KOPT-K1 (cell line): ENCODE measurements at regions not wholly inside any gene's neighbourhood (a gene's known extent, or its start where the extent isn't known, plus 50 kb on each side); places are given as distances from the start of the nearest gene placed in this dataset.
"Not testable (repeated sequence)": the region's sequence is repeated elsewhere in the genome, so short reads cannot be mapped to it uniquely, and the experiment has no call there.

ENCODE experiments used
- H3K27ac ChIP-seq: fragments of 200-600 bp; sonication (generic); 2 replicates; pipeline ENCODE4 v1.5.1; 2016; ENCODE audit warnings: antibody characterized with exemption, mild to moderate bottlenecking, low read depth, low read length; ENCODE audit not compliant: poor library complexity, severe bottlenecking
- H3K36me3 ChIP-seq: fragments of 200-600 bp; sonication (generic); 2 replicates; pipeline ENCODE4 v1.5.1; 2017; ENCODE audit warnings: antibody characterized with exemption, mild to moderate bottlenecking, low read length, moderate library complexity; ENCODE audit not compliant: insufficient read depth
- H3K9me3 ChIP-seq: fragments of 200-600 bp; sonication (generic); 2 replicates; pipeline ENCODE4 v1.5.1; 2017; ENCODE audit warnings: antibody characterized with exemption, low read length, mild to moderate bottlenecking; ENCODE audit not compliant: insufficient read depth, poor library complexity, severe bottlenecking

DNA sequence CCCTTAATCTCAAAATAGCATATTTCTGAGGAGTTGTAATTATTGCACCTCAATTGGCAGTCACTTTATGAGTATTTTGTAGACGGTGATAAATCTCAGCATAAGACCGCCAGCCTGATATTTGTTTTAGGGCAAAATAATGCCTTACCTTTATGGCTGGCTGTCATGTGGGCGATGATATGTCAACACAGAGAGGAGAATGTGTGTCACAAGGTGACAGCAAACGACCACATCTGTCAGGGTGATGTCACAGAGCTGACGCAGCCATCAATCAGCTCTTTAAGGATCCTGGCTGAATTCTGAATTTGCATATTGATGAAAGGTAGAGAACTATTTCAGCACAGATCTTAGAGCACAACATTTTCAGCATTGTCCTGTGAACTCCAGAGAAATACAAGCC, 209.7 kb downstream of the CEP135 start:
- Histone ChIP-seq H3K36me3 (no peaks in the 10 kb centered on the region), H3K9me3 (no peaks in the 10 kb centered on the region), H3K27ac (no peak overlapping the region)

DNA sequence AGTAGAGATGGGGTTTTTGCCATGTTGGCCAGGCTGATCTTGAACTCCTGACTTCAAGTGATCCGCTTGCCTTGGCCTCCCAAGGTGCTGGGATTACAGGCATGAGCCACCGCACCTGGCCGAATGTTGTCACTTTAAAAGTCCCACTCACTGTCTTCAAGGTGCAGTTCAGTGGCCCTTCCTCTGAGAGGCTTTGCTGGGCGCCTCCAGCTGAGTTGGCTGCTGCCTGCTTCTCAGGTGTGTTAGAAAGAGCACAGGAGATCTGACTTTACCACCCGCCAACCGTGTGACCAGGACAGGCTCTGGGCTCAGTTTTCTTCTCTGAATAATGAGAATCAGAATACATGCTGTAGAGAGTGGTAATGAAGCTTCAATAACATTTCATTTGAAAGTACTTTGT, 207.4 kb downstream of the CEP135 start:
- no peaks in the 10 kb centered on the region for H3K36me3 ChIP-seq
- no peaks in the 10 kb centered on the region for H3K9me3 ChIP-seq
- no peak overlapping the region for H3K27ac ChIP-seq

DNA sequence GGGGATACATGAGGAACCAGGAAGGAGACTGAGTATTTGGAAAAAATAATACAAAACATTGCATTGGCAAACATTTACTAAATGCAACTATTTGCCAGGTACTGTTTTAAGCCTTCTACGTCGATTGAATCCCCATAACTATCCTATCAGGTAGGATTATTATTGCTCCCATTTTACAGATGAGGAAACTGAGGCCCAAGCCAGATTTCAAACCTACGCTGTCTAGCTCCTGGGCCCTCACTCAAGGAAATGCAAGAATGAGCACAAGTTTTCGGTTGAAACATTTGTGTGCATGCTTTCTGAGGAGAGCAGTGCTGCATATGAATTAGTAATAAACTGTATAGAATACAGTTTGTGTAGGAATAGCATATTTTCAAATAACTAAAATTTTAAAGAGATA, 206.7 kb downstream of the CEP135 start:
- no peak overlapping the region for H3K27ac ChIP-seq
- H3K9me3 ChIP-seq: no peaks in the 10 kb centered on the region
- H3K36me3 ChIP-seq: no peaks in the 10 kb centered on the region

DNA sequence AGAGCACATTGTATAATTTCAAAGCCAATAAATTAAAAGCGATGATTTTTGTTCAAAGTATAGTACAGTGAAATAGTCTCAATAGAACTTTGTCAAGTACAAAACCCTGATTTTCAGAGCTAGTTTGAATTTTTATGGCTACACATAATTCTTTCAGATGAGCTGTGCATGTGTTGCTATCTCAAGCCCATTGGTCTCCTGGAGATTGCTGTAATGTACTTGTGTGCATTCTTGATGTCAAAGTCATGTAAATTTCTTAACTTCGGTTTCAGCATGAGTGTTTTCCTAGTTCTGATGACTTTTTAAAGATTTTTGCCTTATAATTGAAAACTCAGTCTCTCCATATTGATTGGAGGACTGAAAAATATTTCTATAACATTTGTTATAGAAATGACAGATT, 200.8 kb downstream of the CEP135 start:
- Histone ChIP-seq H3K27ac (no peak overlapping the region), H3K9me3 (no peaks in the 10 kb centered on the region), H3K36me3 (no peaks in the 10 kb centered on the region)

DNA sequence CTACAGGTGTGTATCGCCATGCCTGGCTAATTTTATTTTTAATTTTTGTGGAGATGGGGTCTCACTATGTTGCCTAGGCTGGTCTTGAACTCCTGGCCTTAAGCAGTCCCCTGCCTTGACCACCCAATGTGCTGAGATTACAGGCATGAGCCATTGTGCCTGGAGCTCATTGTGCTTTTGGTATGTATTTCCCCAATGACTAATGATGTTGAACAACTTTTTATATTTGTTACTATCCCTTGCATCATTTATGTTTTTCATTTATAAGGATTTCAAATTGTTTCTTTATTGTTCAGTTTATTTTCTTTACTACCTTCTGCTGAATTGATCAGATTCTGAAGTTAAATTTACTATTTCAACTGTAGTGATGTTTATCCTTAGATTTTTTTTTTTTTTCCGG, 199.7 kb downstream of the CEP135 start:
- H3K36me3 ChIP-seq: no peaks in the 10 kb centered on the region
- H3K9me3 ChIP-seq: no peaks in the 10 kb centered on the region
- H3K27ac ChIP-seq: no peak overlapping the region

DNA sequence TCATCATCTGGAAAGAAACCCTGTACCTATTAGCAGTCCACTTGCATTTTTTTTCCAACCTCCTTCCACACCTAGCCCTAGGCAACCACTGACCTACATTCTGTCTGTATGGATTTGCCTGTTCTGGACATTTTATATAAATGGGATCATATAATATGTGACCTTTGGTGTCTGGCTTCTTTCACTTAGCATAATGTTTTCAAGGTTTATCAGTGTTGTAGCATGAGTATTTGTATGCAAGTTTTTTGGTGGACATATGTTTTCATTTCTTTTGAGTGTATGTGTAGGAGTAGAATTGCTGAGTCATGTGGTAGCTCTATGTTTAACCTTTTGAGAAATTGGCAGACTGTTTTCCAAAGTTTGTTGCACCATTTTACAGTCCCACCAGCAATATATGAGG, 198.6 kb downstream of the CEP135 start:
- no peak overlapping the region for H3K27ac ChIP-seq
- no peaks in the 10 kb centered on the region for H3K36me3 ChIP-seq

DNA sequence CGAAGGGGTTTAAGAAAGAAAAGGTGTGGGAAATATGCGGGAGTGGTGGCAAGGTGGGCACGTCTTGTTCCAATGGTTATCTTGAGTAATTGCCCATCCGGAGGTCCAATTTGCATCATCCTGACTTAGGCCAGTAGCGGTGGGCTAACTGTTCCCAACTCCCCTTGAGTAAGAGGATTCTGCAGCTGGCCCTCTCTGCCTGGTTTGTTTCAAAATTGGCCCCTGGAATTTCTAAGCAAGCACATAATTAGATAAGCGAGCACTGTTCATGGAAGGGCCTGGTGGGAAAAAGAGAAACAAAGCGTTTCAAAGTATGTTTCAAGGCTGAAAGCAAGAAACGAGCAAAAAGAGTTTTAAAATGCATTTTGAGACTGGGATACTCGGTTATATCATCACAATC, 198.2 kb downstream of the CEP135 start:
- Histone ChIP-seq H3K27ac (no peak overlapping the region), H3K36me3 (no peaks in the 10 kb centered on the region), H3K9me3 (no peaks in the 10 kb centered on the region)

More for the DNA sequence above, 198.6 kb downstream of the CEP135 start:
- H3K9me3 ChIP-seq: no peaks in the 10 kb centered on the region

DNA sequence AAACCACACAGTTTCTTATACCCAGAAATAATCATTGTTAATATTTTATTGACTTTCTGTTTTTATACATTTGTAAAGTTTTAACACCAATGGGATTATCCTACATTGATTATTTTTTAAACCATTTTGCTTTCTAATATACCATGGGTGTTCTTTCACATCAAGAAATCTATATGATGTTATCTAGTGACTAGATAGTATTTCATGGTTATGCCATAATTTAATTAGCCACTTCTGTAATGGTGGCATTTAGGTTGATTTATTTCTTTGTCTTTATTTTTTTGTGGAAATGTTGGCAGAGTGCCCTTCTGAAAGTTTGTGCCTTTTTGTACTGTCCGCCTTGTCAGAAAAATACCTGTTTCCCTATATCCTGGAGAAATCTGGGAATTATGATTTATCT, 193.3 kb downstream of the CEP135 start:
- Histone ChIP-seq H3K9me3 (no peaks in the 10 kb centered on the region), H3K27ac (no peak overlapping the region), H3K36me3 (no peaks in the 10 kb centered on the region)

DNA sequence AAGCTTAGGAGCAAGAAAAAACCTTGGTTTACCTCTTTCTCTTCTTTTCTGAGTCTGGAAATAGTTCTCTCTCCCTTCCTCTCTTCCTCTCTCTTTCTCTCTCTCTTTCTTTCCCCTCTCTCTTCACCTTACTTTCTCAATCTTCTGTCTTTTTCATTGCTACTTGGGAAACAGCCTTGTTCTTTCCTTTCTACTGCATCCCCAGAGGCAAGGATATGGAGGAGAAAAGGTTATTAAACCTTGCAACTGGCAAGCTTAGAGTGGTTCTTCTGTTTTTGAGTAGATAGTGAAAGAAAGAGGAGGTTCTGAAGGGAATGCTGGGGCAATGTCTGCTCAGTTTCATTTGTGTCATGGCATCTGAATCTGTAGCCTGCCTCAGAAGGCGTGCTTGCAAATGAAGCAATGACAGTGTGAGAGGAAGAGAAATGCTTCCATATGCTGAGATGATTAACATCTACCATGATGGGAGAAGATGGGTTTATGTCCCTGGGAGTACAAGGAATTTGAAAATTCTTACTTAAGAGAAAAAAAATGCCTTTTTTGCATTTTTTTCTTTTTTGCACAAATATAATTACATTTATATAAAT, 190.6 kb downstream of the CEP135 start:
- H3K9me3 ChIP-seq: no peaks in the 10 kb centered on the region
- H3K27ac ChIP-seq: no peak overlapping the region
- no peaks in the 10 kb centered on the region for H3K36me3 ChIP-seq

DNA sequence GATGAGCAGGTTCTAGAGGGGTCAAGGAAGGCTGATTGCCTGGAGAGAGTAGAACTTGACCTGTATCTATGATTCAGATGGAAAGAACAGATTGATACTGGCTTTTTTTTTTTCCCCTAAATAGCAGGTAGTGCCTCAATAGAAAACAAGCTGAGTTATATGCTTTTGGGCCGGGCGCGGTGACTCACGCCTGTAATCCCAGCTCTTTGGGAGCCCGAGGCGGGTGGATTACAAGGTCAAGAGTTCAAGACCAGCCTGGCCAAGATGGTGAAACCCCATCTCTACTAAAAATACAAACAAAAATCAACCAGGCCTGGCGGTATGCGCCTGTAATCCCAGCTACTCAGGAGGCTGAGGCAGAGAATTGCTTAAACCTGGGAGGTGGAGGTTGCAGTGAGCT, 186.1 kb downstream of the CEP135 start:
- H3K27ac ChIP-seq, H3K36me3 ChIP-seq, H3K9me3 ChIP-seq: not testable (repeated sequence)

DNA sequence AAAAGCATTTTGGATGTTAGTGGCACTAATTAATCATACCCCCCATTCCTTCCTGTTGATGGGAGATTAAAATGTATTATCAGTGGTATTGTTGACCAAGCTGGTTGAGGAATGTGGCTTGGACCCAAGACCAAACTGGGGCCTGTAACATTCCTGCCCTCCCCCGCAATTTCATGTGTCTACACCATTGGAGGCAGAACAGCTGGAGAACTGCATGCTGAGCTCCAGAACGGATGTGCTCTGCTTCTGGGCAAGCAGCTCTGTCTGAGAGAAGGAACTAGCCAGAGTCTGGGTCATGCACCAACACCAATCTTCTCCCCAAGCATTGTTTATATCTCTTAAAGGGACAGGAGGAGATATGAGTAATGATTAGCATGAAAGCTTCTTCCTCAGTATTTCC, 185.5 kb downstream of the CEP135 start:
- Histone ChIP-seq H3K36me3 (no peaks in the 10 kb centered on the region), H3K9me3 (no peaks in the 10 kb centered on the region)

DNA sequence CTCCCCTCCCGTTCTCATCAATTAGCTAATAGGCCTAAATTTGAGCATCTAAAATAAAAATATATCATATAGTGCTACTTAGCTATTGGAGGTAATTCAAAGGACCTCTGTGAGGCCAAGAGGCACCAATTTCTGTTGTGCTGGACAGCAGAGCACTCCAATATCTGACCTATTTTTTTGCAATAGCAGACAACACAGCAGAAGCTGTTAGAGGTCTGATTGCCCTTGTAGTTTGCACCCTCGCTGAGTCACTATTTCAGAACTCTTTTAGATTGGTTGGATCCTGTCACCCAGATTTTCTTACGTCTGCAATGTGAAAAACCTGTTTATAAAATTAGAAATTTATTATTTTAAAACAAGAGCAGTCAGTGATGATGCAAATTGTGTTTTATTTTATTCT, 184.1 kb downstream of the CEP135 start:
- no peaks in the 10 kb centered on the region for H3K9me3 ChIP-seq
- no peaks in the 10 kb centered on the region for H3K36me3 ChIP-seq
- no peak overlapping the region for H3K27ac ChIP-seq

More for the DNA sequence above, 185.5 kb downstream of the CEP135 start:
- H3K27ac ChIP-seq: no peak overlapping the region

DNA sequence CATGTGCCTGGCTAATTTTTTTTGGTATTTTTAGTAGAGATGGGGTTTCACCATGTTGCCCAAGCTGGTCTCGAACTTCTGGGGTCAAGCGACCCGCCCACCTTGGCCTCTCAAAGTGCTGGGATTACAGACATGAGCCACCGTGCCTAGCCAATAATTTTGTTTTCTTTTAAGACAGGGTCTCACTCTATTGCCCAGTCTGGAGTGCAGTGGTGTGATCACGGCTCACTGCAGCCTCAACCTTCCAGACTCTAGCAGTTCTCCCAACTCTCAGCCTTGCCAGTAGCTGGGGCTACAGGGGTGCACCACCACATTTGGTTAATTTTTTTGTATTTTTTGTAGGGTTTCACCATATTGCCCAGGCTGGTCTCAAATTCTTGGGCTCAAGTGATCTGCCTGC, 183.4 kb downstream of the CEP135 start:
- not testable (repeated sequence) for H3K9me3 ChIP-seq, H3K36me3 ChIP-seq, H3K27ac ChIP-seq

DNA sequence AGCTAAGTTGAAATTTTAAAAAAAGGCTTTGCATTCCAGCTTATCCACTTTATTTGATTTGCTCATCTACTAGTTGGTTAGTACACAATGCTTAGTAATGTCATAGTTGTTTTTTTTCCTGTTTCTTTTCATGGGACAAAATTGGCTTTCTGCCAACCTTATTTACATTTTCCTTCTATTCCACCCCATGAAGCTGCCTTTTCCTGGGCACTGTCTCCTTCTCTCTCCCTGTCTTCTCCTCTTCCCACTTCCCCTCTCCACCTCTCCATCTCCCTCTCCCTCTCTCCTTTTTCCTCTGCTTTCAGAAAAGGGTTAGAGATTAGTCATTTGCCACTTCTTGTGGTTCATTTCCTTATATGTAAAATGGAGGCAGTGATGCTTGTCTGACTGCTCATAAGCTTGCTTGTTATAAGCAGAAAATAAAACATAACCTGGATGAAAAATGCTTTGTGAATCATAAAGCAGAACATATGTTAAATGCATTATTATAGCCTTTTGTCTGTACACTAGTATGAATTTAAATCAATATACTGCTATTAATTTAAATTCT, 181.9 kb downstream of the CEP135 start:
- H3K36me3 ChIP-seq: no peaks in the 10 kb centered on the region
- H3K27ac ChIP-seq: no peak overlapping the region
- no peaks in the 10 kb centered on the region for H3K9me3 ChIP-seq

DNA sequence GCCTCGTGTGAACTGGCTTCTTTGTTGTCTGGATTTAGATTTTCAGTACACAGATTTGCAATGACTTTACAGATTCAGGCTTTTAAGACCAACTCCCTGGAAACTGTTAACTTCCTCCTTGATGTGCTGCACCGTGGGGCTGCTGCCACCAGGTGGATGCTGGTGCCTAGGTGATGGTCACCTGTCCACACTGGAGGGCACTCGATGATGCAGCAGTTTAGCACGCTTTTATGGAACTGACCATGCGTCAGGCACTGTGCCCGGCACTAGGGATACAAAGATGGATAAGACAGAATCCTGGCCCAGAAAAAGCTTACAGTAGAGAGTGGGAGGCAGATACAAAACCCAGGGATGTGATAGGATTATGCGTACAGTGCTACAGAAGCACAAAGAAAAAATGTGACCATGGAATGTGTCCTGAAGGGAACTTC, 180.7 kb downstream of the CEP135 start:
- no peaks in the 10 kb centered on the region for H3K9me3 ChIP-seq
- no peaks in the 10 kb centered on the region for H3K36me3 ChIP-seq
- H3K27ac ChIP-seq: no peak overlapping the region

DNA sequence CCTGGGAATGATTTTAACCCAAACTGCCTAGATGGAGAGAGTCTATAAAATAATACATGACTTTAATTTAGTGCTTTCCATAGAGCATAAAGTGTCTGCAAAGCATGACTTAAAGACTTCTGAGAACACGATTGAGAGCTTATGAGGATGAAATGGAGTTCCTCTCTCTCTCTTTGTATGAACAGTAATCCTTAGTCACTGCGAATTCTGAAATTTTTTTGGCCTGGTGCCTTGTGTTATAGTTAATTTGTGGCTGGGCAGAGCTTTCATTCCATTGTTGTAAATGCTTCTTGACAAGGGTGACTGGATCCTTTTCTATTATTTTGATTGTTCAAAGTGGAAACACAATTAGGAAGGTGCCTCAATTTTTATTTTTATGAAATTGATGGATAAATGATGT, 179.5 kb downstream of the CEP135 start:
- Histone ChIP-seq H3K9me3 (no peaks in the 10 kb centered on the region), H3K36me3 (no peaks in the 10 kb centered on the region), H3K27ac (no peak overlapping the region)
